ENCODE measurements at regions not wholly inside any gene's neighbourhood (a gene's known extent, or its start where the extent isn't known, plus 50 kb on each side); places are given as distances from the start of the nearest gene placed in this dataset.

- no peaks in the 10 kb centered on the region for H3K36me3 ChIP-seq (ENCODE audit: control insufficient read depth in 2 of 2, insufficient read depth in 2 of 2, low read length in 2 of 2)
- no peak overlapping the region for H3K27ac ChIP-seq (ENCODE audit: low read depth in 2 of 2, low read length in 2 of 2)
- no peak overlapping the region for H3K4me3 ChIP-seq (ENCODE audit: low read length in 2 of 2)
- no peaks in the 10 kb centered on the region for H3K9me3 ChIP-seq (ENCODE audit: control insufficient read depth in 2 of 2, low read length in 2 of 2)
- peaks cover 3 to 14% of the 10 kb centered on the region in 2 donors for H3K4me1 ChIP-seq (ENCODE audit: control insufficient read depth in 2 of 2, insufficient read depth in 2 of 2, low read length in 2 of 2)
- no peaks in the 10 kb centered on the region for H3K27me3 ChIP-seq (ENCODE audit: control insufficient read depth in 2 of 2, insufficient read depth in 2 of 2, low read length in 2 of 2)
- H3K9ac ChIP-seq (ENCODE audit: low read depth in 1 of 2, low read length in 2 of 2), result no peak overlapping the region
These were observed 333.9 kb downstream of the RFC3 start for GRCh38 chr13:34151885-34152284.

DNA sequence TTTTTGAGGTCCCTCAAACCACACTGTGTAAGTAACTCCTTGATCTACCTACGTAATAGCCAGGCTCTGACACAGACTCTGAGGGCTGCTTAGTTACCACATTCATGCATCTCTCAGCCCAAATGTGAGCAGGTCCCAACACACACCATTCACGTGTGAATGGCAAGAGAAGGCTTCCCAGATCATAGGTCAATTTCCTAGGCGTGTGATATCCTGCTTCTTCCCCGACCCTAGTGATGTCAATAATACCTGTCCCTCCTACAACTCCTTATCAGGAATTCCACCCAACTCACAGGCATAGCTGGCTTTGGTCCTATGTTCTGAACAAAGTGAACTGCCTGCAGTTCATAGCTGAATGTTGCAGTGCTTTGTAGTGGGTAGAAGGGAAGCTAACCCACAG, 334.5 kb downstream of the RFC3 start:
- no peak overlapping the region for H3K27ac ChIP-seq (ENCODE audit: low read depth in 2 of 2, low read length in 2 of 2)

DNA sequence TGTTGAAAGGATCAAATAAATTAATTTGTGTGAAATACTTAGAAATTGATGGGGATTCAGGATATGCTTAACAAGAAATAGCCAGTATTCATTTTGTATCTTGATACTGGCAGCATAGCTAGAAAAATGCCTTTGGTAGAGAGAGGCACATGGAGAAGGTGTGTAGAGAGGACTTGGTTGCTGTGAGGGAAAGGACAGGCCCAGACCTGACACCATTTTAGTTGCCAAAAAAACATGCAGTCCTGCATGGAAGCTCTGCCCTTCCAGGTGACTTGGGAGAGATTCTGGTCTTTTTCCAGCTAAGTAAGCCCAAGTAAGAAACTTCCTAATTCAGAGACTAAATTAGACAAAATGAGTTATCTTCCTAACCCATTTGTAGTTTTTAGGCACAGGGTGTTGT, 335.0 kb downstream of the RFC3 start:
- Histone ChIP-seq H3K4me1 (ENCODE audit: control insufficient read depth in 2 of 2, insufficient read depth in 2 of 2, low read length in 2 of 2) (peaks cover 3 to 20% of the 10 kb centered on the region in 2 donors), H3K4me3 (ENCODE audit: low read length in 2 of 2) (no peak overlapping the region), H3K27ac (ENCODE audit: low read depth in 2 of 2, low read length in 2 of 2) (no peak overlapping the region), H3K36me3 (ENCODE audit: control insufficient read depth in 2 of 2, insufficient read depth in 2 of 2, low read length in 2 of 2) (no peaks in the 10 kb centered on the region), H3K27me3 (ENCODE audit: control insufficient read depth in 2 of 2, insufficient read depth in 2 of 2, low read length in 2 of 2) (no peaks in the 10 kb centered on the region), H3K9ac (ENCODE audit: low read depth in 1 of 2, low read length in 2 of 2) (no peak overlapping the region), H3K9me3 (ENCODE audit: control insufficient read depth in 2 of 2, low read length in 2 of 2) (no peaks in the 10 kb centered on the region)

More for the DNA sequence above, 334.5 kb downstream of the RFC3 start:
- Histone ChIP-seq H3K4me1 (ENCODE audit: control insufficient read depth in 2 of 2, insufficient read depth in 2 of 2, low read length in 2 of 2) (peaks cover 3 to 17% of the 10 kb centered on the region in 2 donors), H3K4me3 (ENCODE audit: low read length in 2 of 2) (no peak overlapping the region), H3K9me3 (ENCODE audit: control insufficient read depth in 2 of 2, low read length in 2 of 2) (no peaks in the 10 kb centered on the region), H3K36me3 (ENCODE audit: control insufficient read depth in 2 of 2, insufficient read depth in 2 of 2, low read length in 2 of 2) (no peaks in the 10 kb centered on the region), H3K27me3 (ENCODE audit: control insufficient read depth in 2 of 2, insufficient read depth in 2 of 2, low read length in 2 of 2) (no peaks in the 10 kb centered on the region), H3K9ac (ENCODE audit: low read depth in 1 of 2, low read length in 2 of 2) (no peak overlapping the region)

DNA sequence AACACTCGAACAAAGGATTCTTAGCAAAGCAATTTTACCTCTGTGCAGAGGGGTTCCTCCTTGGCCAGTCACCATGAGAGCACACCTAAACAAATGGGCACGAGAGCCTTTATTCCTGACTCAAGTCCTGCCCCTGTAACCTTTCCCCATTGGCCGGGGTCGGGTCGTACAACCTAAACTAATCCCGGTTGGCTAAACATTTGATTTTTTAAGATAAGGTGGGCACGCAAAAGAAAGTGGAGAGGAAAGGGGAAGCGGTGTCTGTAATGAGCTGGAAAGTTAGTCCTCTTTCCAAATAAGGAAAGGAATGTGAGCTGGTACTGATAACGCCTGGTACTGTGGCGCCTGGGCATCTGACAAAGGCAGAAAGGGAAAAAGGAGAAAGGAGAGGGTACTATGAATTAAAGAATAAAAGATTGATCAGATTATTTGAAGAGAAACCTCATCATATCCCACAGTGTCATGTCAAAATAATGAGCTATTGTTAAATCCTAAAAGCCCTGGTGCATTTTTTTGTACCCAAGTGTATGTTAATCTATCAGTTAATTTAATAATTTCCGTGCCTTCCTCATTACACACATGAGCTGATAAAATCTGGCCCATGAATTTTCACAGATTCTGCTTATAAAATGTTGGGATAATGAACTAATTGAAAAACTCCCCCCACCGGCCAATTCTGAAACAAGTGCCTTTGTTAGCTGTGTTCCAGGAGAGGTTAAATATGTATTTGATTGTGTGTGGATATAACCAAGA, 335.7 kb downstream of the RFC3 start:
- H3K36me3 ChIP-seq (ENCODE audit: control insufficient read depth in 2 of 2, insufficient read depth in 2 of 2, low read length in 2 of 2), result no peaks in the 10 kb centered on the region
- H3K4me3 ChIP-seq (ENCODE audit: low read length in 2 of 2), result no peak overlapping the region
- peaks cover 3 to 20% of the 10 kb centered on the region in 2 donors for H3K4me1 ChIP-seq (ENCODE audit: control insufficient read depth in 2 of 2, insufficient read depth in 2 of 2, low read length in 2 of 2)
- H3K9ac ChIP-seq (ENCODE audit: low read depth in 1 of 2, low read length in 2 of 2), result no peak overlapping the region
- no peak overlapping the region for H3K27ac ChIP-seq (ENCODE audit: low read depth in 2 of 2, low read length in 2 of 2)
- H3K9me3 ChIP-seq (ENCODE audit: control insufficient read depth in 2 of 2, low read length in 2 of 2), result no peaks in the 10 kb centered on the region
- no peaks in the 10 kb centered on the region for H3K27me3 ChIP-seq (ENCODE audit: control insufficient read depth in 2 of 2, insufficient read depth in 2 of 2, low read length in 2 of 2)

- no peak overlapping the region for H3K9ac ChIP-seq (ENCODE audit: low read depth in 1 of 2, low read length in 2 of 2)
These were observed 338.1 kb downstream of the RFC3 start for GRCh38 chr13:34155931-34156607.

GRCh38 chr13:34156841-34157365, 339.0 kb downstream of the RFC3 start:
- Histone ChIP-seq H3K9me3 (ENCODE audit: control insufficient read depth in 2 of 2, low read length in 2 of 2) (no peaks in the 10 kb centered on the region), H3K27me3 (ENCODE audit: control insufficient read depth in 2 of 2, insufficient read depth in 2 of 2, low read length in 2 of 2) (no peaks in the 10 kb centered on the region), H3K27ac (ENCODE audit: low read depth in 2 of 2, low read length in 2 of 2) (peak overlapping the region in 1 of 2 donors; percentile 30), H3K4me1 (ENCODE audit: control insufficient read depth in 2 of 2, insufficient read depth in 2 of 2, low read length in 2 of 2) (peaks cover 3 to 26% of the 10 kb centered on the region in 2 donors), H3K36me3 (ENCODE audit: control insufficient read depth in 2 of 2, insufficient read depth in 2 of 2, low read length in 2 of 2) (no peaks in the 10 kb centered on the region), H3K9ac (ENCODE audit: low read depth in 1 of 2, low read length in 2 of 2) (peak overlapping the region in 1 of 2 donors; percentile 23), H3K4me3 (ENCODE audit: low read length in 2 of 2) (peak overlapping the region; percentile 20 to 34)

More at GRCh38 chr13:34155931-34156607, 338.1 kb downstream of the RFC3 start:
- H3K4me1 ChIP-seq (ENCODE audit: control insufficient read depth in 2 of 2, insufficient read depth in 2 of 2, low read length in 2 of 2), result peaks cover 3 to 20% of the 10 kb centered on the region in 2 donors
- H3K36me3 ChIP-seq (ENCODE audit: control insufficient read depth in 2 of 2, insufficient read depth in 2 of 2, low read length in 2 of 2), result no peaks in the 10 kb centered on the region
- H3K27me3 ChIP-seq (ENCODE audit: control insufficient read depth in 2 of 2, insufficient read depth in 2 of 2, low read length in 2 of 2), result no peaks in the 10 kb centered on the region
- no peak overlapping the region for H3K27ac ChIP-seq (ENCODE audit: low read depth in 2 of 2, low read length in 2 of 2)
- no peaks in the 10 kb centered on the region for H3K9me3 ChIP-seq (ENCODE audit: control insufficient read depth in 2 of 2, low read length in 2 of 2)
- H3K4me3 ChIP-seq (ENCODE audit: low read length in 2 of 2), result no peak overlapping the region

GRCh38 chr13:34159946-34160345, 342.0 kb downstream of the RFC3 start:
- Histone ChIP-seq H3K4me3 (ENCODE audit: low read length in 2 of 2) (no peak overlapping the region), H3K27me3 (ENCODE audit: control insufficient read depth in 2 of 2, insufficient read depth in 2 of 2, low read length in 2 of 2) (no peaks in the 10 kb centered on the region), H3K27ac (ENCODE audit: low read depth in 2 of 2, low read length in 2 of 2) (no peak overlapping the region), H3K9ac (ENCODE audit: low read depth in 1 of 2, low read length in 2 of 2) (no peak overlapping the region), H3K36me3 (ENCODE audit: control insufficient read depth in 2 of 2, insufficient read depth in 2 of 2, low read length in 2 of 2) (no peaks in the 10 kb centered on the region), H3K9me3 (ENCODE audit: control insufficient read depth in 2 of 2, low read length in 2 of 2) (no peaks in the 10 kb centered on the region), H3K4me1 (ENCODE audit: control insufficient read depth in 2 of 2, insufficient read depth in 2 of 2, low read length in 2 of 2) (peaks cover 3 to 28% of the 10 kb centered on the region in 2 donors)

- peaks cover 0 to 19% of the 10 kb centered on the region in 2 donors for H3K4me1 ChIP-seq (ENCODE audit: control insufficient read depth in 2 of 2, insufficient read depth in 2 of 2, low read length in 2 of 2)
- peak overlapping the region in 1 of 2 donors; percentile 23 for H3K4me3 ChIP-seq (ENCODE audit: low read length in 2 of 2)
- peak overlapping the region; percentile 43 to 63 for H3K27ac ChIP-seq (ENCODE audit: low read depth in 2 of 2, low read length in 2 of 2)
These were observed 344.1 kb downstream of the RFC3 start for GRCh38 chr13:34161931-34162543.

DNA sequence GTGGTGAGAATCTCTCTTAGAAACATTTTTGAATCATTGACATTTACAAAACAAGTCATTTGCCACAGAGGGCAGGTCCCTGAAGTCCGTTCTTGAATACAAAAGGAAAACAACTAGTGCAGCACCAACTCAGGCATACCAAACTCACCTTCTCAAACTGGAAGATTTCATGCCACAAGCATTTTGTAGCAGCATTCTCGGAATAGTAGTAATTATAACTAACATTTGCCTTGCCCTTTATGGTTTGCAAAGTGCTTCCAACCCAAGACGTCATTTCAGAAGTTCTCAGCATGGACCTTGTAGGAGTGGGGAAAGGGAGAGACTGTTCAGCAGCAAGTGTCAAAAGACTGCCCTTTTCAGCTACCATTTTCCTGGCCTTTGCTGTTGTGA, 344.6 kb downstream of the RFC3 start:
- Histone ChIP-seq H3K4me1 (ENCODE audit: control insufficient read depth in 2 of 2, insufficient read depth in 2 of 2, low read length in 2 of 2) (peaks cover 0 to 15% of the 10 kb centered on the region in 2 donors), H3K4me3 (ENCODE audit: low read length in 2 of 2) (peak overlapping the region in 1 of 2 donors; percentile 23), H3K9me3 (ENCODE audit: control insufficient read depth in 2 of 2, low read length in 2 of 2) (no peaks in the 10 kb centered on the region), H3K27ac (ENCODE audit: low read depth in 2 of 2, low read length in 2 of 2) (peak overlapping the region; percentile 43 to 63), H3K27me3 (ENCODE audit: control insufficient read depth in 2 of 2, insufficient read depth in 2 of 2, low read length in 2 of 2) (no peaks in the 10 kb centered on the region), H3K36me3 (ENCODE audit: control insufficient read depth in 2 of 2, insufficient read depth in 2 of 2, low read length in 2 of 2) (no peaks in the 10 kb centered on the region), H3K9ac (ENCODE audit: low read depth in 1 of 2, low read length in 2 of 2) (peak overlapping the region in 1 of 2 donors; percentile 28)

More at GRCh38 chr13:34161931-34162543, 344.1 kb downstream of the RFC3 start:
- Histone ChIP-seq H3K9ac (ENCODE audit: low read depth in 1 of 2, low read length in 2 of 2) (peak overlapping the region in 1 of 2 donors; percentile 28), H3K27me3 (ENCODE audit: control insufficient read depth in 2 of 2, insufficient read depth in 2 of 2, low read length in 2 of 2) (no peaks in the 10 kb centered on the region), H3K9me3 (ENCODE audit: control insufficient read depth in 2 of 2, low read length in 2 of 2) (no peaks in the 10 kb centered on the region), H3K36me3 (ENCODE audit: control insufficient read depth in 2 of 2, insufficient read depth in 2 of 2, low read length in 2 of 2) (no peaks in the 10 kb centered on the region)

DNA sequence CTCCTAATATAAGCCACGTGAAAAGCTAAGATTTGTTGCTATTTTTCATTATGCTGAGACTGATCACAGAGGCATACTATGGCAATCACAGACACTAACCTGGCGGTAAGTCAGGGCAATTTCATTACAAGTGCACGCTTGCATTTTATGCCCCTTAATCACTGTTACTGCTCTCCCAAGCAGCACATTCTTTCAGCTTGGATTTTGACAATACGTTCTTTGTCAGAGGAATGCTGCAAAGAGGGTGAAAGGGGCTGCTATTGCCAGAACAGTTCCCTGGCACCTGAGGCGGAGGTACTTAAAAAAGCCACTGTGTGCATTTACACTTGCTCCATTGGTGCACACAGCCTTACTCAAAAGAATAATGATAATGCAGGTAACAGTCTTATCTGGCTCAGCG, 346.6 kb downstream of the RFC3 start:
- Histone ChIP-seq H3K27ac (ENCODE audit: low read depth in 2 of 2, low read length in 2 of 2) (no peak overlapping the region), H3K36me3 (ENCODE audit: control insufficient read depth in 2 of 2, insufficient read depth in 2 of 2, low read length in 2 of 2) (no peaks in the 10 kb centered on the region), H3K27me3 (ENCODE audit: control insufficient read depth in 2 of 2, insufficient read depth in 2 of 2, low read length in 2 of 2) (no peaks in the 10 kb centered on the region), H3K9me3 (ENCODE audit: control insufficient read depth in 2 of 2, low read length in 2 of 2) (no peaks in the 10 kb centered on the region), H3K9ac (ENCODE audit: low read depth in 1 of 2, low read length in 2 of 2) (no peak overlapping the region), H3K4me3 (ENCODE audit: low read length in 2 of 2) (no peak overlapping the region), H3K4me1 (ENCODE audit: control insufficient read depth in 2 of 2, insufficient read depth in 2 of 2, low read length in 2 of 2) (peaks cover 0 to 14% of the 10 kb centered on the region in 2 donors)

Data from mucosa of rectum (tissue), 2 donors.